Prostate gland (tissue), 2 donors: ENCODE measurements at regions not wholly inside any gene's neighbourhood (a gene's known extent, or its start where the extent isn't known, plus 50 kb on each side); places are given as distances from the start of the nearest gene placed in this dataset.

Source experiments
- POLR2A ChIP-seq: fragments of 450-650 bp; IDR thresholded peaks from one replicate; pipeline ENCODE4 v1.6.1; 2016; ENCODE audit warnings: antibody characterized with exemption, mild to moderate bottlenecking
- POLR2AphosphoS5 ChIP-seq: sonication (generic); formaldehyde crosslinking; IDR thresholded peaks from one replicate; pipeline ENCODE4 v1.6.1; 2017; ENCODE audit warnings: antibody characterized with exemption
- TF ChIP-seq, protein P1 (sequence below), 4 experiments: fragments of 200-600 bp in 2 of 4; fragments of 450-650 bp in 2 of 4; sonication (generic) in 2 of 4; IDR thresholded peaks; 1 replicate in 3 of 4; 2 replicates in 1 of 4; pipeline ENCODE4 v1.5.1; 2016 to 2019; ENCODE audit warnings: antibody characterized with exemption in 4 of 4, mild to moderate bottlenecking in 2 of 4, moderate library complexity in 2 of 4

GRCh38 chr14:87304404-87304803 is 688.6 kb downstream of the GALC start:
- TF ChIP-seq, protein P1, sequence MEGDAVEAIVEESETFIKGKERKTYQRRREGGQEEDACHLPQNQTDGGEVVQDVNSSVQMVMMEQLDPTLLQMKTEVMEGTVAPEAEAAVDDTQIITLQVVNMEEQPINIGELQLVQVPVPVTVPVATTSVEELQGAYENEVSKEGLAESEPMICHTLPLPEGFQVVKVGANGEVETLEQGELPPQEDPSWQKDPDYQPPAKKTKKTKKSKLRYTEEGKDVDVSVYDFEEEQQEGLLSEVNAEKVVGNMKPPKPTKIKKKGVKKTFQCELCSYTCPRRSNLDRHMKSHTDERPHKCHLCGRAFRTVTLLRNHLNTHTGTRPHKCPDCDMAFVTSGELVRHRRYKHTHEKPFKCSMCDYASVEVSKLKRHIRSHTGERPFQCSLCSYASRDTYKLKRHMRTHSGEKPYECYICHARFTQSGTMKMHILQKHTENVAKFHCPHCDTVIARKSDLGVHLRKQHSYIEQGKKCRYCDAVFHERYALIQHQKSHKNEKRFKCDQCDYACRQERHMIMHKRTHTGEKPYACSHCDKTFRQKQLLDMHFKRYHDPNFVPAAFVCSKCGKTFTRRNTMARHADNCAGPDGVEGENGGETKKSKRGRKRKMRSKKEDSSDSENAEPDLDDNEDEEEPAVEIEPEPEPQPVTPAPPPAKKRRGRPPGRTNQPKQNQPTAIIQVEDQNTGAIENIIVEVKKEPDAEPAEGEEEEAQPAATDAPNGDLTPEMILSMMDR (IDR thresholded peaks at IDR 0.05): no peak
- TF ChIP-seq POLR2A (no peak), POLR2AphosphoS5 (no peak)
